ENCODE measurements at regions not wholly inside any gene's neighbourhood (a gene's known extent, or its start where the extent isn't known, plus 50 kb on each side); places are given as distances from the start of the nearest gene placed in this dataset.

- no peak for TF ChIP-seq CTCF (IDR thresholded peaks at IDR 0.05)
- TF ChIP-seq POLR2AphosphoS5 (IDR thresholded peaks at IDR 0.05), result no peak
Measured at GRCh38 chr3:81985996-81986723, 224.7 kb upstream of the GBE1 start.

Measured in upper lobe of left lung (tissue), 4 donors.